Thyroid gland (tissue), 4 donors: ENCODE measurements at regions not wholly inside any gene's neighbourhood (a gene's known extent, or its start where the extent isn't known, plus 50 kb on each side); places are given as distances from the start of the nearest gene placed in this dataset.

Experiments
- DNase-seq, 2 donors: peaks; one replicate each; pipeline ENCODE4 v3.0.0-alpha.2; 2019
- H3K27ac ChIP-seq, 3 donors: fragments of 200-600 bp; sonication (generic); 1 replicate in 2 of 3; 2 replicates in 1 of 3; pipeline ENCODE4 v1.5.1; 2016 to 2019; ENCODE audit warnings: mild to moderate bottlenecking in 1 of 3, moderate library complexity in 1 of 3
- H3K27me3 ChIP-seq: fragments of 200-600 bp; sonication (generic); one replicate; pipeline ENCODE4 v1.5.1; 2019
- H3K36me3 ChIP-seq, 2 donors: fragments of 200-600 bp; sonication (generic); one replicate each; pipeline ENCODE4 v1.5.1; 2016 to 2019
- H3K4me1 ChIP-seq, 2 donors: fragments of 200-600 bp; sonication (generic); one replicate each; pipeline ENCODE4 v1.5.1; 2017 to 2019
- H3K4me3 ChIP-seq, 3 donors: fragments of 200-600 bp; sonication (generic); replicated peaks in 1 of 3; 1 replicate in 2 of 3; 2 replicates in 1 of 3; pipeline ENCODE4 v1.5.1; 2016; ENCODE audit warnings: mild to moderate bottlenecking in 1 of 3
- H3K9me3 ChIP-seq: fragments of 200-600 bp; sonication (generic); one replicate; pipeline ENCODE4 v1.5.1; 2017
- CTCF ChIP-seq, 6 experiments: fragments of 200-600 bp in 3 of 6; fragments of 450-650 bp in 3 of 6; sonication (generic) in 3 of 6; IDR thresholded peaks; one replicate each; pipeline ENCODE4 v1.5.1; 2016 to 2019; ENCODE audit warnings: antibody characterized with exemption in 6 of 6, mild to moderate bottlenecking in 2 of 6, inconsistent platforms in 1 of 6, moderate library complexity in 1 of 6
- POLR2A ChIP-seq, 2 donors: fragments of 450-650 bp; IDR thresholded peaks; one replicate each; pipeline ENCODE4 v1.6.1; 2017; ENCODE audit warnings: antibody characterized with exemption in 2 of 2, mild to moderate bottlenecking in 2 of 2, moderate library complexity in 1 of 2
- WGBS, 2 donors: methylation state at CpG; one replicate each; pipeline ENCODE4 v1.1.5; 2017; 5-methylcytosine and 5-hydroxymethylcytosine counted together
- intact Hi-C: fragments of 100-400 bp; cut with DNase I; formaldehyde crosslinking; loops from one replicate; pipeline ENCODE4 v1.15.1; 2023

- no peak overlapping the region for H3K27ac ChIP-seq
Measured at GRCh38 chr13:80000684-80001509, 340.0 kb downstream of the SPRY2 start.

GRCh38 chr13:79999601-80000000 is 341.3 kb downstream of the SPRY2 start:
- H3K27ac ChIP-seq, result no peak overlapping the region
- H3K9me3 ChIP-seq, result no peaks in the 10 kb centered on the region
- intact Hi-C loops, result no loop called here
- TF ChIP-seq CTCF (IDR thresholded peaks at IDR 0.05), result no peak
- no peak for TF ChIP-seq POLR2A (IDR thresholded peaks at IDR 0.05)
- no peaks in the 10 kb centered on the region for H3K36me3 ChIP-seq
- no peaks in the 10 kb centered on the region for H3K27me3 ChIP-seq
- no peak for DNase-seq
- H3K4me3 ChIP-seq, result no peak overlapping the region
- no peaks in the 10 kb centered on the region for H3K4me1 ChIP-seq
- WGBS, 2 donors, result 91 to 98% methylated on average over 1 of the region's 1 CpG

More at GRCh38 chr13:80000684-80001509, 340.0 kb downstream of the SPRY2 start:
- Histone ChIP-seq H3K9me3 (no peaks in the 10 kb centered on the region), H3K4me3 (no peak overlapping the region), H3K27me3 (no peaks in the 10 kb centered on the region), H3K36me3 (no peaks in the 10 kb centered on the region), H3K4me1 (no peaks in the 10 kb centered on the region)
- DNase-seq, result no peak
- 73 to 83% methylated on average over 4 of the region's 4 CpGs for WGBS, 2 donors
- TF ChIP-seq POLR2A (IDR thresholded peaks at IDR 0.05), result no peak
- intact Hi-C loops, result no loop called here

GRCh38 chr13:79998381-79998880 is 342.5 kb downstream of the SPRY2 start:
- no peaks in the 10 kb centered on the region for H3K27me3 ChIP-seq
- WGBS, 2 donors, result 91 to 92% methylated on average over 4 of the region's 4 CpGs
- H3K4me1 ChIP-seq, result no peaks in the 10 kb centered on the region
- no peak for DNase-seq
- TF ChIP-seq POLR2A (IDR thresholded peaks at IDR 0.05) (no peak), CTCF (IDR thresholded peaks at IDR 0.05) (no peak)
- no peak overlapping the region for H3K27ac ChIP-seq
- H3K9me3 ChIP-seq, result no peaks in the 10 kb centered on the region
- H3K36me3 ChIP-seq, result no peaks in the 10 kb centered on the region
- intact Hi-C loops, result no loop called here
- H3K4me3 ChIP-seq, result no peak overlapping the region

- TF ChIP-seq CTCF (IDR thresholded peaks at IDR 0.05) (no peak), POLR2A (IDR thresholded peaks at IDR 0.05) (no peak)
- Histone ChIP-seq H3K27ac (no peak overlapping the region), H3K27me3 (no peaks in the 10 kb centered on the region), H3K4me1 (no peaks in the 10 kb centered on the region), H3K4me3 (no peak overlapping the region), H3K36me3 (no peaks in the 10 kb centered on the region), H3K9me3 (no peaks in the 10 kb centered on the region)
- no peak for DNase-seq
- intact Hi-C loops, result no loop called here
- 62% methylated on average over 3 of the region's 3 CpGs for WGBS, 2 donors
Measured at GRCh38 chr13:79997244-79997643, 343.7 kb downstream of the SPRY2 start.

GRCh38 chr13:79995334-79995733 is 345.6 kb downstream of the SPRY2 start:
- Histone ChIP-seq H3K36me3 (no peaks in the 10 kb centered on the region), H3K4me3 (no peak overlapping the region), H3K27me3 (no peaks in the 10 kb centered on the region), H3K9me3 (no peaks in the 10 kb centered on the region), H3K4me1 (peaks cover 0 to 3% of the 10 kb centered on the region in 2 donors), H3K27ac (no peak overlapping the region)
- TF ChIP-seq POLR2A (IDR thresholded peaks at IDR 0.05) (no peak), CTCF (IDR thresholded peaks at IDR 0.05) (no peak)
- DNase-seq, result no peak
- intact Hi-C loops, result no loop called here
